Testis (tissue), 2 donors: ENCODE measurements at regions not wholly inside any gene's neighbourhood (a gene's known extent, or its start where the extent isn't known, plus 50 kb on each side); places are given as distances from the start of the nearest gene placed in this dataset.

Source experiments
- POLR2A ChIP-seq: fragments of 450-650 bp; IDR thresholded peaks from one replicate; pipeline ENCODE4 v1.6.1; 2017; ENCODE audit warnings: antibody characterized with exemption, mild to moderate bottlenecking, moderate library complexity
- TF ChIP-seq, protein P1 (sequence below), 3 experiments: fragments of 450-650 bp in 2 of 3; fragments of 200-600 bp in 1 of 3; sonication (generic) in 1 of 3; IDR thresholded peaks; one replicate each; pipeline ENCODE4 v1.5.1; 2016 to 2019; ENCODE audit warnings: antibody characterized with exemption in 3 of 3, mild to moderate bottlenecking in 2 of 3, moderate library complexity in 1 of 3

- TF ChIP-seq, protein P1, sequence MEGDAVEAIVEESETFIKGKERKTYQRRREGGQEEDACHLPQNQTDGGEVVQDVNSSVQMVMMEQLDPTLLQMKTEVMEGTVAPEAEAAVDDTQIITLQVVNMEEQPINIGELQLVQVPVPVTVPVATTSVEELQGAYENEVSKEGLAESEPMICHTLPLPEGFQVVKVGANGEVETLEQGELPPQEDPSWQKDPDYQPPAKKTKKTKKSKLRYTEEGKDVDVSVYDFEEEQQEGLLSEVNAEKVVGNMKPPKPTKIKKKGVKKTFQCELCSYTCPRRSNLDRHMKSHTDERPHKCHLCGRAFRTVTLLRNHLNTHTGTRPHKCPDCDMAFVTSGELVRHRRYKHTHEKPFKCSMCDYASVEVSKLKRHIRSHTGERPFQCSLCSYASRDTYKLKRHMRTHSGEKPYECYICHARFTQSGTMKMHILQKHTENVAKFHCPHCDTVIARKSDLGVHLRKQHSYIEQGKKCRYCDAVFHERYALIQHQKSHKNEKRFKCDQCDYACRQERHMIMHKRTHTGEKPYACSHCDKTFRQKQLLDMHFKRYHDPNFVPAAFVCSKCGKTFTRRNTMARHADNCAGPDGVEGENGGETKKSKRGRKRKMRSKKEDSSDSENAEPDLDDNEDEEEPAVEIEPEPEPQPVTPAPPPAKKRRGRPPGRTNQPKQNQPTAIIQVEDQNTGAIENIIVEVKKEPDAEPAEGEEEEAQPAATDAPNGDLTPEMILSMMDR (IDR thresholded peaks at IDR 0.05) = no peak
- no peak for TF ChIP-seq POLR2A
Measured at GRCh38 chr5:58399951-58400350, 59.9 kb downstream of the PLK2 start.
